HEK293T (cell line): ENCODE measurements at regions not wholly inside any gene's neighbourhood (a gene's known extent, or its start where the extent isn't known, plus 50 kb on each side); places are given as distances from the start of the nearest gene placed in this dataset.

Source experiments
- CTCF ChIA-PET: fragments of 350-600 bp; formaldehyde crosslinking; extraction: SDS; loops from one replicate; lab custom pipeline; 2021; ENCODE audit warnings: antibody characterized with exemption, inconsistent platforms; lab: Yijun Ruan, JAX
- POLR2A ChIA-PET: fragments of 350-600 bp; formaldehyde crosslinking; extraction: SDS; loops from one replicate; lab custom pipeline; 2020; ENCODE audit warnings: antibody characterized with exemption, inconsistent platforms; lab: Yijun Ruan, JAX
- DNase-seq: peaks from one replicate; pipeline ENCODE4 v3.0.0; 2012; ENCODE audit warnings: mixed read lengths; ENCODE audit errors: extremely low spot score
- ARNT ChIP-seq: fragments of 450-650 bp; IDR thresholded peaks from 2 replicates; pipeline ENCODE4 v1.6.1; 2017; ENCODE audit warnings: mild to moderate bottlenecking
- BHLHE40 ChIP-seq: fragments of 450-650 bp; IDR thresholded peaks from 2 replicates; pipeline ENCODE4 v1.6.1; 2016; ENCODE audit warnings: mild to moderate bottlenecking, moderate library complexity, borderline replicate concordance
- CTBP1 ChIP-seq: fragments of 450-650 bp; IDR thresholded peaks from 2 replicates; pipeline ENCODE4 v1.6.1; 2016; ENCODE audit warnings: borderline replicate concordance
- ELF4 ChIP-seq: fragments of 450-650 bp; IDR thresholded peaks from 2 replicates; pipeline ENCODE4 v1.6.1; 2017; ENCODE audit warnings: antibody characterized with exemption
- FOXA1 ChIP-seq: fragments of 450-650 bp; IDR thresholded peaks from 2 replicates; pipeline ENCODE4 v1.6.1; 2016; ENCODE audit warnings: mild to moderate bottlenecking
- FOXK2 ChIP-seq: fragments of 450-650 bp; IDR thresholded peaks from 2 replicates; pipeline ENCODE4 v1.6.1; 2016; ENCODE audit warnings: mild to moderate bottlenecking
- FOXM1 ChIP-seq: fragments of 450-650 bp; IDR thresholded peaks from 2 replicates; pipeline ENCODE4 v1.6.1; 2017; ENCODE audit warnings: mild to moderate bottlenecking, borderline replicate concordance
- HDGF ChIP-seq: fragments of 450-650 bp; IDR thresholded peaks from 2 replicates; pipeline ENCODE4 v1.6.1; 2017; ENCODE audit warnings: antibody characterized with exemption, borderline replicate concordance
- L3MBTL2 ChIP-seq: fragments of 450-650 bp; conservative IDR thresholded peaks from 2 replicates; pipeline ENCODE4 v1.6.1; 2016; ENCODE audit warnings: mild to moderate bottlenecking
- LEF1 ChIP-seq: fragments of 450-650 bp; IDR thresholded peaks from 2 replicates; pipeline ENCODE4 v1.6.1; 2017; ENCODE audit warnings: mild to moderate bottlenecking, borderline replicate concordance
- NFRKB ChIP-seq: fragments of 450-650 bp; IDR thresholded peaks from 2 replicates; pipeline ENCODE4 v1.6.1; 2016; ENCODE audit warnings: mild to moderate bottlenecking, moderate library complexity
- SP1 ChIP-seq: fragments of 450-650 bp; IDR thresholded peaks from 2 replicates; pipeline ENCODE4 v1.6.1; 2017
- SUZ12 ChIP-seq: fragments of 450-650 bp; IDR thresholded peaks from 2 replicates; pipeline ENCODE4 v1.6.1; 2016; ENCODE audit warnings: mild to moderate bottlenecking
- TARDBP ChIP-seq: fragments of 450-650 bp; IDR thresholded peaks from 2 replicates; pipeline ENCODE4 v1.6.1; 2016
- ZNF384 ChIP-seq: fragments of 450-650 bp; IDR thresholded peaks from 2 replicates; pipeline ENCODE4 v1.6.1; 2016
- TF ChIP-seq, protein P1 (sequence below): fragments of 450-650 bp; IDR thresholded peaks from 2 replicates; pipeline ENCODE4 v1.6.1; 2016

DNA sequence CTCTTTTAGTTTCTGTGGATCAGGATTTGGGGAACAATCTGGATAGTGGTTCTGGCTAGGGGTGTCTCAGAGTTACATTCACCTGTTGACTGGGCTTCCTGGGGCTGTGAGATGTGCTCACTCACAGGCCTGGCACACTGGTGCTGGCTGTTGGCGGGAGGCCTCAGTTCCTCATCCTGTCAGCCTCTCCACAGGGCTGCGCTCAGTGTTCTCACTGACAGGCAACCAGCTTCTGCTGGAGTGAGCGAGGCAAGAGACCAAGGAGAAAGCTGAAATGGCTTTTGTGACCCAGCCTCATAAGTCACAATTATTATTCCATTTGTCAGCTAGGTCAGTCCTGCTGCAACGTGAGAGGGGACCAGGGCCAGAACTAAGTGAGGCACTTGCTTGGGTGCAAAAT, 180.6 kb upstream of the GLI2 start:
- CTCF ChIA-PET = interaction anchor here (0.6 kb wide), 1 partner anchor 207 kb away, joined by 3 read pairs; no protein-coding TSS in a partner anchor

DNA sequence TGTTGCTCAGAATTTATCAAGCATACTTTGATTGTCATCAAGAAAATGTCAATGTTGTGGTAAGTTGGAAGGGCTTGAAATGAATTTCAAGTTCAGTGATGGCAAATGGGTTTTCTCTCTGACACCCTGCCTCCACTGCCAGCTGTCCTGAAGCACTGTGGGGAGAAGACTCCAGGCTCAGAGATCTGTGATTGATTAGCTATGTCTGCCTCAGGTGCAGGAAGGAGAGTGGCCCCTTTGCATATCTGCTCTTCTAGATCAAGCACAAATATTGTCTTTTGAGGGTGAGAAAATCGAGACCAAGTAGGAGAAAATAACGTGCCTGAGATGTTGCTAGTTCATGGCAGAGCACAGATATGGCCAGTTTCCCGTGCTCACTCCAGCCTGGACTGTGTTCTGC, 178.8 kb upstream of the GLI2 start:
- no peak for TF ChIP-seq LEF1
- no peak for TF ChIP-seq SUZ12
- TF ChIP-seq, protein P1, sequence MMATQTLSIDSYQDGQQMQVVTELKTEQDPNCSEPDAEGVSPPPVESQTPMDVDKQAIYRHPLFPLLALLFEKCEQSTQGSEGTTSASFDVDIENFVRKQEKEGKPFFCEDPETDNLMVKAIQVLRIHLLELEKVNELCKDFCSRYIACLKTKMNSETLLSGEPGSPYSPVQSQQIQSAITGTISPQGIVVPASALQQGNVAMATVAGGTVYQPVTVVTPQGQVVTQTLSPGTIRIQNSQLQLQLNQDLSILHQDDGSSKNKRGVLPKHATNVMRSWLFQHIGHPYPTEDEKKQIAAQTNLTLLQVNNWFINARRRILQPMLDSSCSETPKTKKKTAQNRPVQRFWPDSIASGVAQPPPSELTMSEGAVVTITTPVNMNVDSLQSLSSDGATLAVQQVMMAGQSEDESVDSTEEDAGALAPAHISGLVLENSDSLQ = no peak
- no peak for TF ChIP-seq FOXM1
- TF ChIP-seq CTBP1 = no peak
- TF ChIP-seq NFRKB = no peak
- TF ChIP-seq ZNF384 = no peak
- TF ChIP-seq TARDBP = no peak
- TF ChIP-seq FOXK2 = no peak
- TF ChIP-seq FOXA1 = no peak
- no peak for TF ChIP-seq HDGF
- no peak for TF ChIP-seq L3MBTL2
- TF ChIP-seq ARNT = no peak
- no peak for TF ChIP-seq SP1
- POLR2A ChIA-PET = no interaction called here
- CTCF ChIA-PET = no interaction called here
- DNase-seq = no peak

More for the DNA sequence above, 180.6 kb upstream of the GLI2 start:
- DNase-seq = no peak
- TF ChIP-seq BHLHE40 (no peak), TARDBP (no peak), SUZ12 (no peak), ELF4 (no peak), ZNF384 (no peak), HDGF (no peak)
- POLR2A ChIA-PET = no interaction called here

DNA sequence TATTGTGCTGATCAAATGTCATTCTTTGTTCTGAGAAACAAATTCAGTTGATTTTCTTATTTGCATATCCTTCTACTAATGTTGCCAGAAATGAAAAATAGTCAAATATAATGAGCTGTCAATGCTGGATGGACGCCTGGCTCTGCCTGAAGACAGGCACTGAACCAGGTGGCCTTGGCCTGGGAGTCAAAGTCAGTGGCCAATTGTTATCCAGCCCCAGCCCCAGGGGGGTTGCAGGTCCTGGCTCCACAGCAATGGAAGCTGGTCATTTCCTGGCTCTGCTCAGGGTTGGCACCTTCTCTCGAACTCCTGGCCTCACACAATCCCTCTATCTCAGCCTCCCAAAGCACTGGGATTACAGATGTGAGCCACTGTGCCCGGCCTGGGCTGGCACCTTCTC, 176.8 kb upstream of the GLI2 start:
- CTCF ChIA-PET = interaction anchor here (1.5 kb wide), 1 partner anchor 14 kb away, joined by 4 read pairs; no protein-coding TSS in a partner anchor
- TF ChIP-seq SP1 = no peak
- no peak for TF ChIP-seq SUZ12
- TF ChIP-seq, protein P1 = no peak
- no peak for TF ChIP-seq TARDBP
- TF ChIP-seq ZNF384 = no peak
- TF ChIP-seq FOXM1 = no peak
- TF ChIP-seq NFRKB = no peak
- no peak for TF ChIP-seq FOXA1
- TF ChIP-seq CTBP1 = no peak
- no peak for TF ChIP-seq ELF4
- TF ChIP-seq ARNT = no peak
- TF ChIP-seq FOXK2 = no peak
- no peak for TF ChIP-seq BHLHE40
- TF ChIP-seq L3MBTL2 = no peak
- TF ChIP-seq LEF1 = no peak
- DNase-seq = no peak
- POLR2A ChIA-PET = no interaction called here

DNA sequence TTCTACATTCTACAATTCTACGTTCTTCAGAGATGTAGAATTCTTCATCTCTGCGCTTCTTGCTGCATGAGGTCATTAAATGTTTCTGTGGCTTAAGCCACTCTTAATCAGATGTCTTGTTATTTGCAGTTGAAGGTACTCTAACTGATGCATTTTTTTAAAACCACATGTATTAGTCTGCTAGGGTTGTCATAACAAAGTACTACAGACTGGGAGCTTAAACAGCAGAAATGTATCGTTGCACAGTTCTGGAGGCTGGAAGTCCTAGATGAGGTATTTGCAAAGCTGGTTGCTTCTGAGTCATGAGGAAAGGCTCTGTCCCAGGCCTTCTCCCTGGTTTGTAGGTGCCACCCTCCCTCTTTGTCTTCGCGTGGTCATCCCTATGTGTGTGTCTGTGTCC, 176.3 kb upstream of the GLI2 start:
- no peak for TF ChIP-seq HDGF
- CTCF ChIA-PET = interaction anchor here (1.5 kb wide), 1 partner anchor 14 kb away, joined by 4 read pairs; no protein-coding TSS in a partner anchor
- POLR2A ChIA-PET = no interaction called here
- DNase-seq = no peak

DNA sequence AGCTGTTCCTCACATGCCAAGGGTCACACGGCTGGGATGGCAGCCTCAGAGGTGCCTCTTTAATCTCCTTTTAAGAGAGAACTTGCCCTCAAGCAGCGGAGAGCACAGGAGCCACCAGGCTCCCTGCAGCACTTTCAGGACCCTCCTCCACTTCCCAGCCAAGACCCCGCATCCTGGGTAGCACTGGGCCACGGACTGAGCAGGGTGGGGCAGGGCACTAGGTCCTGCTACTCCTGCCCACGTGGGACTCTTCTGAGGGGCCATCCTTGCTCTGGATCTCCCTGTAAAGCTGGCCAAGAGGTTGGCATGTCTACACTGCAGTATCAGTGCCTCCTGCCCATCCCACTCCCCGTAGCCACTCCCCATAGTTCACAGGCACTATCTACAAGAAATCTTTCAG, 175.3 kb upstream of the GLI2 start:
- ChIA-PET POLR2A (no interaction called here), CTCF (no interaction called here)
- no peak for DNase-seq
- TF ChIP-seq ARNT = no peak
- no peak for TF ChIP-seq BHLHE40
- TF ChIP-seq ELF4 = no peak
- TF ChIP-seq NFRKB = no peak
- TF ChIP-seq L3MBTL2 = no peak
- no peak for TF ChIP-seq TARDBP
- TF ChIP-seq SP1 = no peak
- TF ChIP-seq HDGF = no peak
- no peak for TF ChIP-seq LEF1
- no peak for TF ChIP-seq FOXA1
- TF ChIP-seq, protein P1 = no peak
- TF ChIP-seq CTBP1 = no peak
- TF ChIP-seq FOXK2 = no peak
- no peak for TF ChIP-seq ZNF384
- TF ChIP-seq FOXM1 = no peak
- TF ChIP-seq SUZ12 = no peak

DNA sequence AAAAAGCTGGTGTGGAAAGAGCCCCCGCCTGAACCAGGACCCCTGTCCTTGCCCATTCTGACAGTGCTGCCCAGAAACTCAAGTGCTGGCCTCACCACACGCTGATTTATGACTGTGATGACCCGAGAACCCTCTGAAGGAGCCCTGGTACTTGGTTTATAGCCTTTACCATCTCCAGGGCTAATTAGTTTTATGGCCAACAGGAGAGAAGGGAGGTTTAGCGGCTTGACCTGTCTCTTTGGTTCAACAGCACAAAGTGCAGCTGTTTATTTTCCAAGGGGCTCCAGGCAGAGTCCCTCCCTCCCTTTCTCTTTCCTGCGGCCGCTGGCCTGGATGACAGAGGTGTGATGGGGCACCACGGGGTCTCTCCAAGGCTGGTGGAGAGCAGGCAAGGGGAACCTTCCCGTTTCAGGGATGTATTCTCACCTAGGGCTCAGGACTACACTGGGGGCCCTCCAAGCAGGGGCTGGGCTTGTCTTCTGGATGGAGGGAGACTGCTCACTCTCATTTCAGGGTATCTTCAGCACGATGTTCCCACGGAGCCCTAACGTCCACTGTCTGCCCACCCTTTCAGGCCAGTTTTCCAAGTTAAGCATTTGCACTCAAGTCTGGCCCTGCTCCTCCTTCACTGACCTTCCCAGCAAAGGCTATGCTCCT, 174.2 kb upstream of the GLI2 start:
- DNase-seq = no peak
- ChIA-PET POLR2A (no interaction called here), CTCF (interaction anchor here (0.7 kb wide), 1 partner anchor 8 kb away, joined by 3 read pairs; no protein-coding TSS in a partner anchor)
- TF ChIP-seq HDGF (no peak), FOXA1 (no peak), CTBP1 (peak; percentile 28; the same call in 1 of the 2 replicates)
- TF ChIP-seq, protein P1 = no peak
